Femur (tissue), 1 donor: ENCODE measurements at regions not wholly inside any gene's neighbourhood (a gene's known extent, or its start where the extent isn't known, plus 50 kb on each side); places are given as distances from the start of the nearest gene placed in this dataset.

Experiments
- DNase-seq: peaks from one replicate; pipeline ENCODE4 v3.0.0-alpha.2; 2017

GRCh38 chr3:18771931-18772330 is 346.8 kb upstream of the SATB1 start:
- DNase-seq: no peak

- DNase-seq: no peak
These were observed 345.7 kb upstream of the SATB1 start for GRCh38 chr3:18770800-18771199.

GRCh38 chr3:18767756-18768303 is 342.7 kb upstream of the SATB1 start:
- no peak for DNase-seq

GRCh38 chr3:18766974-18767373 is 341.8 kb upstream of the SATB1 start:
- no peak for DNase-seq

GRCh38 chr3:18765662-18766061 is 340.5 kb upstream of the SATB1 start:
- no peak for DNase-seq

- no peak for DNase-seq
These were observed 340.0 kb upstream of the SATB1 start for GRCh38 chr3:18765161-18765560.

GRCh38 chr3:18761530-18761929 is 336.4 kb upstream of the SATB1 start:
- DNase-seq: no peak

- DNase-seq: no peak
These were observed 333.0 kb upstream of the SATB1 start for GRCh38 chr3:18758047-18758704.

GRCh38 chr3:18757476-18757875 is 332.3 kb upstream of the SATB1 start:
- no peak for DNase-seq

GRCh38 chr3:18752273-18752934 is 327.3 kb upstream of the SATB1 start:
- no peak for DNase-seq

GRCh38 chr3:18751514-18751913 is 326.4 kb upstream of the SATB1 start:
- no peak for DNase-seq

GRCh38 chr3:18747383-18747782 is 322.2 kb upstream of the SATB1 start:
- DNase-seq: no peak

GRCh38 chr3:18745472-18745871 is 320.3 kb upstream of the SATB1 start:
- no peak for DNase-seq

- DNase-seq: no peak
These were observed 319.3 kb upstream of the SATB1 start for GRCh38 chr3:18744472-18744871.

- no peak for DNase-seq
These were observed 318.6 kb upstream of the SATB1 start for GRCh38 chr3:18743761-18744160.

- no peak for DNase-seq
These were observed 315.8 kb upstream of the SATB1 start for GRCh38 chr3:18740631-18741583.

- DNase-seq: no peak
These were observed 313.9 kb upstream of the SATB1 start for GRCh38 chr3:18739099-18739433.

GRCh38 chr3:18738393-18739098 is 313.4 kb upstream of the SATB1 start:
- DNase-seq: no peak

- no peak for DNase-seq
These were observed 309.9 kb upstream of the SATB1 start for GRCh38 chr3:18735005-18735404.

- no peak for DNase-seq
These were observed 309.2 kb upstream of the SATB1 start for GRCh38 chr3:18734309-18734708.

GRCh38 chr3:18732474-18732873 is 307.3 kb upstream of the SATB1 start:
- no peak for DNase-seq

- no peak for DNase-seq
These were observed 305.4 kb upstream of the SATB1 start for GRCh38 chr3:18730491-18730890.

- no peak for DNase-seq
These were observed 304.5 kb upstream of the SATB1 start for GRCh38 chr3:18729671-18730070.
